ENCODE measurements at regions not wholly inside any gene's neighbourhood (a gene's known extent, or its start where the extent isn't known, plus 50 kb on each side); places are given as distances from the start of the nearest gene placed in this dataset.
"Not testable (repeated sequence)": the region's sequence is repeated elsewhere in the genome, so short reads cannot be mapped to it uniquely, and the experiment has no call there.

- Histone ChIP-seq H3K4me3 (no peak overlapping the region), H3K9me3 (no peaks in the 10 kb centered on the region), H3K4me1 (no peaks in the 10 kb centered on the region), H3K27ac (no peak overlapping the region), H3K4me2 (no peak overlapping the region)
- CTCF ChIA-PET, result interaction anchor here (1.5 kb wide), 1 partner anchor 97 kb away, joined by 10 read pairs; no protein-coding TSS in a partner anchor
- DNase-seq (ENCODE audit: low read depth in 1 of 2, low spot score in 1 of 2) (peak in 1 of 2 experiments; percentile 13), ATAC-seq (peak; percentile 52 to 65; a peak in 4 of 6 replicates), FAIRE-seq (no peak)
- POLR2A ChIA-PET, result no interaction called here
- TF ChIP-seq RAD21 (conservative IDR thresholded peaks at IDR 0.05 in 1 of 2, IDR thresholded peaks at IDR 0.05 in 1 of 2), result peak in 1 of 2 experiments; percentile 41; a peak in 3 of 5 replicates
- TF ChIP-seq SMC3 (IDR thresholded peaks at IDR 0.05), result 0 out of 3 replicates have a peak, but pooled peaks have one; percentile 8
- no peak for TF ChIP-seq CBX2 (IDR thresholded peaks at IDR 0.05; ENCODE audit: borderline replicate concordance, low read depth)
- WGBS (ENCODE audit: missing lambda C conversion rate), result 86% methylated on average over 26 of the region's 30 CpGs
Measured at GRCh38 chr17:20896153-20896649, 146.6 kb downstream of the USP22 start.

GRCh38 chr17:20898726-20899125 is 144.1 kb downstream of the USP22 start:
- H3K4me3 ChIP-seq; H3K4me2 ChIP-seq; DNase-seq (ENCODE audit: low read depth in 1 of 2, low spot score in 1 of 2); ATAC-seq; H3K4me1 ChIP-seq; H3K27ac ChIP-seq; CTCF ChIA-PET; FAIRE-seq; H3K9me3 ChIP-seq; POLR2A ChIA-PET: not testable (repeated sequence)
- 65% methylated on average over 5 of the region's 5 CpGs for WGBS (ENCODE audit: missing lambda C conversion rate)

DNA sequence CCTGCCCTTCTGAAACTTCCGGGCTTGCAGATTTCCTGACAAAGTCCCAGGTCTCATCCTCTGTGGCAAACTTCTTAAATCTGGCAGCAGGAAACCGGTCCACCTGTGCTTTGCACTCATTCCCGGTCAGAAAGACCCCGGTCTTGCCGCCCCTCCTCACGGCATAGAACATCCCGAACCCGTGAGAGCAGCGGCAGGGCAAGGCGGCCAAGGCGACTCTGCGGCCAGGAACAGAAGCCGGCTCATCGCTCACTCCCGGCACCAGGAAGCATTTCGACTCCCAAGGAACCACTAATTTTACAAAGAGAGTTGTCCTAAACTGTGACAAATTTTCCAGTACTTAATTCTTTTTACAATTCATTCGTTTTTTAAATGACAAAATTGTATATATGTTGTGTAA is 140.3 kb downstream of the USP22 start:
- POLR2A ChIA-PET; ATAC-seq; H3K27ac ChIP-seq; H3K4me1 ChIP-seq; H3K4me3 ChIP-seq; H3K9me3 ChIP-seq; DNase-seq (ENCODE audit: low read depth in 1 of 2, low spot score in 1 of 2); H3K4me2 ChIP-seq; FAIRE-seq; CTCF ChIA-PET: not testable (repeated sequence)
- WGBS (ENCODE audit: missing lambda C conversion rate), result 80% methylated on average over 17 of the region's 17 CpGs

- ATAC-seq; H3K4me3 ChIP-seq; CTCF ChIA-PET; H3K27ac ChIP-seq; POLR2A ChIA-PET; H3K4me1 ChIP-seq; DNase-seq (ENCODE audit: low read depth in 1 of 2, low spot score in 1 of 2); H3K4me2 ChIP-seq; H3K9me3 ChIP-seq; FAIRE-seq: not testable (repeated sequence)
- WGBS (ENCODE audit: missing lambda C conversion rate), result 5% methylated on average over 1 of the region's 1 CpG
Measured at GRCh38 chr17:20903549-20903948, 139.3 kb downstream of the USP22 start.

DNA sequence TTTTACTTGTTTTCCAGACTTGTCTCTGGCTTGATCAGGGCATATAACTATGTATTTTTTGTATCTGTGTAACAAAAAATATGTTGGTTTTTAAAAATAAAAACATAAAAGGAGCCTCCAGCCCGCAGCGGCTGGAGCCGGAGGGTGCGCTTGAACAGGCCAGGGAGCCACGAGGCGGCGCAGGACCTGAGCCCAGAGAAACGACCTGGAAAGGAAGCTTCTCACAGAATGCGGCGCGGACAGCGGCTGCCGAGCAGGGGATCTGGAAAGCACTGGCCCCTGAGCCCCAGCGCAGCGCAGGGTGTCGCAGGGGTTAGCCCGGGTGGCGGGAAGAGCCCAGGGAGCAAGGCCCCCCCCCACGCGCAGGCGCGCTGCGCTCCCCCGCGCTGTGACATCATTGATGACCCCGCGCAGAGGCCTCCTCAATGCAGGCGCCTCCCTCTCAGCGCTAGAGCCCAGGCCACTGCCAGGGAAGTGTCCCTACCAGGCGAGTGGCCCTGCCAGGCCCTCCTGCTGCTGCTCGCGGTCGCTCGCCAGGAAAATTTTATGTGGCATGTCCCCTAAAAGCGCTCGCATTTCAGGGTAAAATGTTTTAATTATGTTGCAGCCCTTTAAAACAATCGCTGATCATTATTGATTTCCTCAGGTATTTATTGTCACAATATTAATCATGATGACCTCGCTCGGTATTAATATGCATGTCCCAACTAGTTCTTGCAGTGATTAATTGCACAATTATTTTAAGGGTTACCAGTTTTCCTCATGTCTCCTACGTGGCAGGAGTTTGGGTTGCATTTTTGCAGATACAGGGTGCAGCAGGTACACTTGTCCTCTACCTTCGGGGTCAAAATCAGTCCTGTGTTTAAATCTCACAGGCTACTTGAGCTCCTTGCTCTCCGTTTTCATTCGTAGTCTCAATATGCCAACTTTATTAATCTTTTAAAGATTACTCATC is 134.2 kb downstream of the USP22 start:
- DNase-seq (ENCODE audit: low read depth in 1 of 2, low spot score in 1 of 2) (peak; percentile 89 to 92), FAIRE-seq (no peak), ATAC-seq (peak; percentile 100)
- Histone ChIP-seq H3K9me3 (no peaks in the 10 kb centered on the region), H3K4me1 (peaks cover 11% of the 10 kb centered on the region), H3K27ac (peak overlapping the region; percentile 74 to 91), H3K4me3 (peak overlapping the region; percentile 39), H3K4me2 (peak overlapping the region; percentile 92)
- ChIA-PET CTCF (interaction anchor here (0.6 to 1.6 kb wide), 11 partner anchors 12 to 289 kb away, joined by 3 to 5 read pairs (median 3); no protein-coding TSS in a partner anchor), POLR2A (no interaction called here)
- WGBS (ENCODE audit: missing lambda C conversion rate), result 8% methylated on average over 39 of the region's 43 CpGs
- TF ChIP-seq JUN (IDR thresholded peaks at IDR 0.05) (peak in 1 of 2 experiments; percentile 83; a peak in 3 of 5 replicates), NPAS2 (CRISPR knock-in tag; IDR thresholded peaks at IDR 0.05; ENCODE audit: borderline replicate concordance) (no peak), NFE2L2 (conservative IDR thresholded peaks at IDR 0.05; ENCODE audit: low read length) (no peak), BHLHE40 (IDR thresholded peaks at IDR 0.05; ENCODE audit: low read depth, low read length) (no peak), ZC3H11A (IDR thresholded peaks at IDR 0.05) (no peak), CBX2 (IDR thresholded peaks at IDR 0.05; ENCODE audit: borderline replicate concordance, low read depth) (no peak), RAD21 (conservative IDR thresholded peaks at IDR 0.05 in 1 of 2, IDR thresholded peaks at IDR 0.05 in 1 of 2) (peak; percentile 33 to 63), FOSL2 (IDR thresholded peaks at IDR 0.05) (no peak), FOSL2 (CRISPR knock-in tag; IDR thresholded peaks at IDR 0.05) (peak; percentile 19; the same call in 1 of the 2 replicates), HOXA7 (CRISPR knock-in tag; IDR thresholded peaks at IDR 0.05) (no peak), RNF2 (IDR thresholded peaks at IDR 0.05; ENCODE audit: borderline replicate concordance, low read depth) (0 out of 2 replicates have a peak, but pooled peaks have one; percentile 75), CHD2 (IDR thresholded peaks at IDR 0.05; ENCODE audit: low read length, partially characterized antibody) (no peak), ZFP36 (IDR thresholded peaks at IDR 0.05; ENCODE audit: borderline replicate concordance, partially characterized antibody) (no peak), POLR2AphosphoS2 (conservative IDR thresholded peaks at IDR 0.05; ENCODE audit: low read length) (no peak), RFX5 (IDR thresholded peaks at IDR 0.05) (no peak), ELK1 (IDR thresholded peaks at IDR 0.05; ENCODE audit: low read depth, low read length) (no peak), CTCF (IDR thresholded peaks at IDR 0.05) (peak; percentile 55), CHD4 (IDR thresholded peaks at IDR 0.05; ENCODE audit: borderline replicate concordance) (no peak), SREBF2 (IDR thresholded peaks at IDR 0.05) (no peak), HOXB5 (CRISPR knock-in tag; IDR thresholded peaks at IDR 0.05) (no peak)
- TF ChIP-seq, protein P1, sequence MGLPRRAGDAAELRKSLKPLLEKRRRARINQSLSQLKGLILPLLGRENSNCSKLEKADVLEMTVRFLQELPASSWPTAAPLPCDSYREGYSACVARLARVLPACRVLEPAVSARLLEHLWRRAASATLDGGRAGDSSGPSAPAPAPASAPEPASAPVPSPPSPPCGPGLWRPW (IDR thresholded peaks at IDR 0.05), result no peak

All from A549 (cell line).